ENCODE measurements at regions not wholly inside any gene's neighbourhood (a gene's known extent, or its start where the extent isn't known, plus 50 kb on each side); places are given as distances from the start of the nearest gene placed in this dataset.
"Not testable (repeated sequence)": the region's sequence is repeated elsewhere in the genome, so short reads cannot be mapped to it uniquely, and the experiment has no call there.

DNA sequence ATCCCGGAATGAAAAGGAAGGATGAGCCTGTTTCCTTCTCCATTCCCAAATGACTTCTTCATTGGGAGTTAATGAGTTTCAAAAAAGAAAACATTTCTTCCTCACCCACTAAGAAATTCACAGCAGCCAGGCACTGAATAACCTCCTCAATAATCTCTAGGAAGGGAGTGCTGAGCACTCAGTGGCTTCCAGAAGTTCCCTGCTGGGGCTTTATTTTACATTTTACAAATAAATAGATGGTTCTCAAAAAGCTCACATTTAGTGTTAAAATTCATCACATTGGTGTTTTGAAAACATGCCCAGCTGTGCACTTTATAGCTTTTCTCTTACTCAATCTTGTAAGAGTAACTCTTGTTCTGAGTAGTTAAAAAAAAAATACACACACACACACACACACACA is 148.9 kb upstream of the PFKP start:
- ATAC-seq: no peak

DNA sequence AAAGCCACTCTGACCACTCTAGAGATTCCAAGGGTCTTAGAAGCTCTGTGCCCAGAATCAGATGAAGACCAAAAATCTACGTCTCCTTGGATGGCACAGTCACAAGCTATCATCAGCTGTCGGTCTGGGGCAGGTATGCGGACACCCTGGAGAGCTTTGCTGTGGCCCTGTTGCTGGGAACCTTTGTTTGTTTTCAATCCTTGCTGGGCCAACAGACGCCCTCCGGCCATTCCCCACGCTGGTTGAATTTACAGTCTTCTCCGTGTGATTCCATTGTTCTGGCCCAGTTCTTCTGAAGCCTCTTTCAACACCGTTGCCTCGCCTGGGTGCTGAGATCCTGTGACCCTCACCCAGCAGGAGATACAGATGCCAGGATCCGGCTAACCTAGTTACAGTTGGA is 149.4 kb upstream of the PFKP start:
- no peak for ATAC-seq

DNA sequence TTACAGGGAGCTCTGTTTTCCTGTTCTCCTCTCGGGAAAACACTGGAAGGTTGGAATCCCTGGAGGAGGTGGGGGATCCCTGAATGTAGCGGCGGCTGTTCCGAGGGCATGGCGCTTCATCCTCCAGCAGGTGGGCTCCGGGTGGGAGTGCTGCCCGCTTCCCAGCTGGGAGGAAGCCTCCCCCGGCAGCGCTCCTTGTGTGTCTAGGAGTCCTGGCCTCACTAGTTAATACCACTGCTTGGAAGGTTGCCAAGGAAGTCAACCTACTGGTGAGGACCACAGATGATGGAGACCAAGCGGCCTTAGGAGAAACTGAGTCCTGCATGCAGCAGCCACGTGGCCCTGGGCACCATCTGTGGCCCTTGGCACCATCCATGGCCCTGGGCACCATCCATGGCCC is 151.9 kb upstream of the PFKP start:
- ATAC-seq: no peak

DNA sequence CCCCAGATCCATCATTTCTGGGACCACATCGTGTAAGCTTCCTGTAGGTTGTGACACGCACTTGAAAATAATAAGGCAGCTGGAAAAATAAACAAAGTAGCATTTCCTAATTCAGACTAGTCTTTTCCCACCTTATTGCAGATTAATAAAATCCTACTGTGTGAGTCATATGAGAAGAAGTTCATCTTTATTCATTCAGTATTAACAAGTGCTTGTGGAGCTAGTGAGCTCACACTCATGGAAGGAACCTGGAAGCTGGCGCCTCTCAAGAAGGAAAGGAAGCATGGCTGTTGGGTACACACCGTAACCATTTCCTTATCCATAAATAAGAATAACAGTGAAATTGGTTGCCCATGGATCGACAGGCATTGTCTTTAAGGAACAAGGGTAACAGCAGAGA is 152.6 kb upstream of the PFKP start:
- ATAC-seq: no peak

DNA sequence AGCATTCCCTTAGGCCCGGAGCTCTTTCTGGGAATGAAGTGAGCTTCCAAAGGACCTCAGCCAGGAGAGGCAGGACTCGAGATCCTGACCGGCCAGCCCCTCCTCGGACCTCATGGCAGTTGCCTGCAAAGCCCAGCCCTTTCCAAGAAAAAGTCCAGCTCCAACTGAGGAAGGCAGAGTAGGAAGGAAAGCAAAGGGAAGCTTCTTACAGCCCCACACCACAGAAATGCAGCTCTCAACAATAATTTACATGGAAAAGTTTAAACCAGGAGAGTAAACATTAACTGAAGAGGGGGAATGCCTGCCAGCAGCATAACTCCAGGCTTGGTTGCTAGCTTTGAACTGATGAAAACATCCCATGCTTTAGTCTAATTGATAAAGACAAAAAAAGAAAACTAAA is 153.9 kb upstream of the PFKP start:
- no peak for ATAC-seq

GRCh38 chr10:2910656-2911055 is 156.7 kb upstream of the PFKP start:
- ATAC-seq: no peak

GRCh38 chr10:2909921-2910320 is 157.4 kb upstream of the PFKP start:
- no peak for ATAC-seq

DNA sequence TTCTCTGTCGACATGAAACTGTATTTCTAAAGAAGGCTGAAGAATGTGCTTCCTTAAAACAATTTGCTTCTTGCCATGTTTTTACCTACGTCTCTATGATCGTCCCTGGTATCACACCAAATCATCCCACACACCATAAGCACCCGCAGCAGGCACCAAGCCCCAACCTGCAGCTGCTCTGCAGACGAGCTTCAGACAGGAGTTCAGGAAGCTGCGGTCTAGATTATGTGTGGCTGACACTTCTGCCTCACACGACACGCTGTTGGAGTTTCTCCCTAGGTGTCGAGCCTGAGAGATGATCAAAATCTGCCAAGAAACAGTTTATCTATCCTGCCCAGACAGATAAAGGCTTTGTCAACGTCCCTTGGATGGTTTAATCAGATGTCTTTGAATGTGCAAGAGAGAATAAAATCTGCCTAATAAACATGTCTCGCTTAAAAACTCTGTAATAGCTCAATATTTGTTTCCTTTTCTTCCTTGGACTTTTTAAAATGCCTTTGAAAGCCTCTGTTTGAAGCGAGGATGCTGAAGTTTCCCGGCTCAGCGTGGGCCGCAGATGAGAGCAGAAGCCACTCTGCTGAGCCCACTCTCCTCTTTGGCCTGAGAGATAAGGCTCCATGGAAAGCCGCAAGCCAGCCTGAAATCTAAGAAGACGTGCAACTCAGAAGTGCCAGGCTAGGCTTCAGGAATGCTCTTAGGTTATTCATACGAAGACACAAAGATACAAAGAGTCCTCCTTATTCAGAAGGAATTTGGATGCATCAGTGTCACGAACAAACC is 158.3 kb upstream of the PFKP start:
- no peak for ATAC-seq

DNA sequence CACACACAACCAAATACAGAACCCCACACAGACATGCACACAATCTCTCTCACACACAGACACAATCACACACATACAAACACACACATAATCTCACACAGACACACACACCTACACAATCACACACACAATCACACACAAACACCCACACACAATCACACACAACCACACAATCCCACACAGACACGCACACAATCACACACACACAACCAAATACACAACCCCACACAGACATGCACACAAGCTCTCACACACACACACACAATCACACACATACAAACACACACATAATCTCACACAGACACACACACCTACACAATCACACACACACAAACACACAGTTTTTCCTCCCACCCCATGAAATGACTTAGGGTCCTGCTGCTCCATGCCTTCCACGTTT is 160.4 kb upstream of the PFKP start:
- ATAC-seq: no peak

- ATAC-seq: no peak
Measured at GRCh38 chr10:2905851-2906250, 161.5 kb upstream of the PFKP start.

DNA sequence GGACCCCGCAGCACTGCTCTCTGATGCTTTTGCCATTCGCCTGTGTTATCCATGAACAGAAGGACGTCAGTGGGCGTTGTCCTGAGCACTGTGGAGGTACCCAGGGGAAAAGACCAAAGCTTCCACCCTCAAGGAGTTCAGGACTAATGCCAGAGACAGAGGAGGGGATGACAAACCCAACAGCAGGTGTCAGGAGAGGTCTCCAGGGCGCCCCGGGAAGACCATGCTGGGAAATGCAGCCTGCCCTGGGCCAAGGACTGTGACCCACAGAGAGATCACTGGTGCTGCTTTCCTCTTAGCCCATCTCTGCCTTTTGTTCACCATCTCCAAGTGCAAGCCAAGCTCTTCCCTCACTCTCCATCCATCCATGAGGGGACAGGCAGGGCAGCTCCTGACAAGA is 166.8 kb upstream of the PFKP start:
- ATAC-seq: no peak

DNA sequence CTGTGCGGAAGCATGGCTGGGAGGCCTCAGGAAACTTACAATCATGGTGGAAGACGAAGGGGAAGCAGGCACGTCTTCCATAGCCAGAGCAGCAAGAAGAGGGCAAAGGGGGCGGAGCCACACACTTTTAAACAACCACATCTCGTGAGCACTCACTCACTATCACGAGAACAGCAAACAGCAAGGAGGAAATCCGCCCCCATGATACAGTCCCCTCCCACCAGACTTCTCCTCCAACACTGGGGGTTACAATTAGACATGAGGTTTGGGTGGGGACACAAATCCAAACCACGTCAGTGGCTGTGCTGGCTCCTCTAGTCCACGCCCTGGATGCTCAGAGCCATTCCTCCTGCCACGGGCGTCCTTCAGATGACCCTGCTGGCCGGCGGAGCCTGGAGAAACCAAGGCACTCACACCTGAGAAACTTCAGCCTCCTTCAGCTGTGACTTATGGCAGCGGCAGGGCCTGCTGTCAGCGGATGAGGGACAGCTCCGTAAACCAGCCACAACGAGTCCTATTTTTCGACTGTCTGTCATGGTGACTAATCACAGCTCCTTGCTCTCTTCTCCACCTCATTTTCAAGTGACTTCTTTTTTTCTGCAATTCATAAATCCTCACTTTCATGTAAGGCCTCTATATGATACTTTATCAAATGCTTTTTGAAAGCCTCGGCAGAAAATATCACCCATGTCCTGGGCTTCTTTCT is 167.9 kb upstream of the PFKP start:
- ATAC-seq: no peak

- no peak for ATAC-seq
Measured at GRCh38 chr10:2898509-2898860, 168.9 kb upstream of the PFKP start.

DNA sequence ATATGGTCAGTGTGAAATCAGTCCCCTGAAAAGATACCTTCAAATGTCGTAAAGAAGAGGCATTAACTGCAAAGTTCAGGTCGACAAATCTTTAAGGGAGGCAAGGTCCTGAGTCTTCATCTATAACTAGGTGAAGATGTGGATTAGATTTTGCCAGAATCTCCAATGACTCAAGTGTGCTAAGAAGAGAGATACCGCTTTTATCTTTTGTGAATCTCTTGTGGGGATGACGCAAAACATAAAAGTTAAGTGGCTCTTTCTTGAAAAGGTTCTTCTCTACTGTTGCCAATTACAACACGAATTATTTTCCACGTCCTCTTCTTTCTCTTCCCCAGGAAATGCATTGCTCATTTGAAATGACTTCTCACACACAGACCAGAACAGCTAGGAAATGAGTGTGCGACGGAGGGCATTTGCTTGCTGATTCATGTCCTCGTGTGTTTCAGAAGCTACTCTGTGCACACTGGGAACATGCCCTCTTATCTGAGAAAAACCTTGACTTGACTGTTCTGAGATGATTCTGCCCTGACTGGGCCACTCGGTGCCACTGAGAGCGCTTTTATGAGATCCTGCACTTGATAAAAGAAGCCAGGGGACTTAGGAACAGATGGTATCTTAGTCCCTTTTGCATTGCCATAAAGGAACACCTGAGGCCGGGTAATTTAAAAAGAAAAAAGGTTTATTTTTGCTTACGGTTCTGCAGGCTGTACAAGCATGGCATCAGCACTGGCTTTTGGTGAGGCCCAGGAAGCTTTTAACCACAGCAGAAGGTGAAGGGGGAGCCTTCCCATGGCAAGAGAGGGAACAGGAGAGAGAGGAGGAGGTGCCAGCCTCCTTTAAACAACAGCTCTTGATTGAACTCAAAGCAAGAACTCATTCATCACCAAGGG is 169.5 kb upstream of the PFKP start:
- ATAC-seq: peak; percentile 42

- ATAC-seq: not testable (repeated sequence)
Measured at GRCh38 chr10:2896334-2896733, 171.0 kb upstream of the PFKP start.

- ATAC-seq: no peak
Measured at GRCh38 chr10:2895594-2896196, 171.7 kb upstream of the PFKP start.

DNA sequence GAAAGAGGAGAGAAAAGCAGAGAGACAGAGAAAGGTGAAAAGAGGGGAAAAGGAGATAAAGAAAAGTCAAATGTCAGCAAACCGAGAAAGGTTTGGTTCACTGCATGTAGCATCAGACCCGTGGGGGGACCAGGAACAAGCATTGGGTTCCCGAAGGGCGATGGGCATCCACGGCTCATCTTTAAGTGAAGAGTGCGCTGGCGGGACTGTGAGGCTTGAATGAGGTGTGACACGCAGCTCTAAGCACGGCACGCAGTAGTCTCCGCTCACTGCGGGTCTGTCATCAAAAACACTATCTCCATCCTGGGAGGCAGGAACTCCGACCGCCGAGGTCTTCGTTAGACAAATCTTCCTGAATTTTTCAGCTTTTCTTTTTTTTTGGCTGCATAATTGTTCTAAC is 173.4 kb upstream of the PFKP start:
- no peak for ATAC-seq

DNA sequence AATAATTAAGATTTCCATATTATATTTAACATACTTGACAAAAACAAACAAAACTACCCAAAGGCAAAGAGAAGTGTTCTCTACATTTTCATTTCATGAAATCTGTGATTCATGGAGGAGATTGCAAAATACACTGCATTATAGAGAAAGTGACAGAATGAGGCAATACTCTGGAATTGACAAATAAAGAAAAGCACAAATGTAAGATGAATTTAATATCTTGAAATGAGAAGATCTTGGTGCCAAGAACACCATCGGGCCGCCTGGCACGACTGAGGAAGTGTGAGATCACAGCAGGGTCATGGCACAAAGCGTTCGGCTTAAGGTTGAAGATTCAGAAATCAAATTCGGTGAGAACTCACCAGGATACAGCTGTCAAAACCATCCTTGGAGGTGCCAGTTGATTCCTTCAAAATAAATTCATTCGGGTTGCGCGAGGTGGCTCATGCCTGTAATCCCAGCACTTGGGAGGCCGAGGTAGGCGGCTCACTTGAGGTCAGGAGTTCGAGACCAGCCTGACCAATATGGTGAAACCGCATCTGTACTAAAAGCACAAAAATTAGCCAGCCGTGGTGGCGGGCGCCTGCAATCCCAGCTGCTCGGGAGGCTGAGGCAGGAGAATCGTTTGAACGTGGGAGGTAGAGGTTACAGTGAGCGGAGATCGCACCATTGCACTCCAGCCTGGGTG is 174.0 kb upstream of the PFKP start:
- no peak for ATAC-seq

GRCh38 chr10:2891770-2892124 is 175.6 kb upstream of the PFKP start:
- ATAC-seq: no peak

GRCh38 chr10:2891073-2891769 is 176.1 kb upstream of the PFKP start:
- no peak for ATAC-seq

DNA sequence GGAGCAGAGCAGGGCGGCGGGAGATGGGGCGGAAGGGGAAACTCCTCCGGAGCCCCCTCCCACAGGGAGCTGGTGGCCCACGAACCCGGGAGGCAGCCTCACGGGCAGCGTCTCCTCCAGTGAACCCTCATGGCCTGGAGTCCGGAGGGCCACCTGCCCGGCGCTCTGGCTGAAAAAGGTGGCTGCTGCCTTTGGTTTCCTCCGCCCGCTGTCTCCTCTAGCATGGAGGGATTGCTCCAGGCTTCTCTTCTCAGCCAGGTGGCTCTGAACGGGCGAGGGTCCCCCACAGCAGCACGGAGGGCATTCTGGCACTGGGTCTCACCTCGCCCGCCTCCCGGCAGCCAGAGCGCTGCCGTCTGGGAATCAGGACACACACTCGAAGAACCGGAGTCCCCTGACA is 177.3 kb upstream of the PFKP start:
- ATAC-seq: no peak

Data from esophagus mucosa (tissue), 1 donor.